ENCODE measurements at regions not wholly inside any gene's neighbourhood (a gene's known extent, or its start where the extent isn't known, plus 50 kb on each side); places are given as distances from the start of the nearest gene placed in this dataset.

DNA sequence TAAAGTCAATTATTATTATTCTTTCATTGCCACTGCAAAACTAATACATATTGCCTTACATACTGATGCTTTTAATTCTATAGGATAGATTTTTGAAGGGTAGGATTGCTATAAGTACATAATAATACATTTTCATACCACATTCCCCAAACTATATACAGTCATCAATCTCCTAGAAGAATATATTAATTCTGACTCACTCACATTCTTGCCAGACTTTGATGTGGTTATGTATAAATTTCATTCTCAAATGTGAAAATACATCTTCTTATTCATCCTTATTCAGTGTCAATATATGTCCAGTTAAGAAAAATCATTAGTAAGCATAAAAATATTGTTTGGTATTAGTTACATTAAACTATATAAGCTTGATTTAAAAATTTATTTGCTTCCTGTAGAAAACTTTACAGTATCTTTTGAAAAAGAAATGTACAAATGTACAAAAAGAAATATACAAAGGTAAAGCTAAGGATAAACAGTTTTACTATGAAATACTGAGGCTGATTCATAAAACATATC lies 458.8 kb upstream of the CNTN5 start:
- H3K4me3 ChIP-seq (ENCODE audit: low read depth, low read length), result no peak overlapping the region
- intact Hi-C loops (cut with micrococcal nuclease; ENCODE audit: unreplicated experiment), result no loop called here
- no peaks in the 10 kb centered on the region for H3K27me3 ChIP-seq (replicated peaks; ENCODE audit: control insufficient read depth, insufficient read depth, low read length)
- H3K4me3 Mint-ChIP-seq (ENCODE audit: unreplicated experiment), result no peak overlapping the region
- no TSS peak for BruUV-seq (replicated peaks)
- H3K4me1 Mint-ChIP-seq (ENCODE audit: low read depth, unreplicated experiment), result no peaks in the 10 kb centered on the region
- ChIA-PET CTCF (no interaction called here), POLR2A (no interaction called here)
- no peak overlapping the region for H3K27ac Mint-ChIP-seq (ENCODE audit: unreplicated experiment)
- no peak for DNase-seq
- TF ChIP-seq, protein P1, sequence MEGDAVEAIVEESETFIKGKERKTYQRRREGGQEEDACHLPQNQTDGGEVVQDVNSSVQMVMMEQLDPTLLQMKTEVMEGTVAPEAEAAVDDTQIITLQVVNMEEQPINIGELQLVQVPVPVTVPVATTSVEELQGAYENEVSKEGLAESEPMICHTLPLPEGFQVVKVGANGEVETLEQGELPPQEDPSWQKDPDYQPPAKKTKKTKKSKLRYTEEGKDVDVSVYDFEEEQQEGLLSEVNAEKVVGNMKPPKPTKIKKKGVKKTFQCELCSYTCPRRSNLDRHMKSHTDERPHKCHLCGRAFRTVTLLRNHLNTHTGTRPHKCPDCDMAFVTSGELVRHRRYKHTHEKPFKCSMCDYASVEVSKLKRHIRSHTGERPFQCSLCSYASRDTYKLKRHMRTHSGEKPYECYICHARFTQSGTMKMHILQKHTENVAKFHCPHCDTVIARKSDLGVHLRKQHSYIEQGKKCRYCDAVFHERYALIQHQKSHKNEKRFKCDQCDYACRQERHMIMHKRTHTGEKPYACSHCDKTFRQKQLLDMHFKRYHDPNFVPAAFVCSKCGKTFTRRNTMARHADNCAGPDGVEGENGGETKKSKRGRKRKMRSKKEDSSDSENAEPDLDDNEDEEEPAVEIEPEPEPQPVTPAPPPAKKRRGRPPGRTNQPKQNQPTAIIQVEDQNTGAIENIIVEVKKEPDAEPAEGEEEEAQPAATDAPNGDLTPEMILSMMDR (IDR thresholded peaks at IDR 0.05; ENCODE audit: insufficient read depth in 1 of 2, low read depth in 1 of 2, low read length in 1 of 2, severe bottlenecking in 1 of 2, unreplicated experiment in 1 of 2), result no peak
- H3K9me3 Mint-ChIP-seq (ENCODE audit: unreplicated experiment), result no peaks in the 10 kb centered on the region
- no peaks in the 10 kb centered on the region for H3K36me3 Mint-ChIP-seq (ENCODE audit: insufficient read depth, unreplicated experiment)
- no peaks in the 10 kb centered on the region for H3K9me3 ChIP-seq
- no peaks in the 10 kb centered on the region for H3K4me1 ChIP-seq
- H3K27me3 Mint-ChIP-seq (ENCODE audit: insufficient read depth, unreplicated experiment), result peaks cover 9% of the 10 kb centered on the region
- H3K36me3 ChIP-seq (ENCODE audit: control insufficient read depth, insufficient read depth, low read length), result no peaks in the 10 kb centered on the region

DNA sequence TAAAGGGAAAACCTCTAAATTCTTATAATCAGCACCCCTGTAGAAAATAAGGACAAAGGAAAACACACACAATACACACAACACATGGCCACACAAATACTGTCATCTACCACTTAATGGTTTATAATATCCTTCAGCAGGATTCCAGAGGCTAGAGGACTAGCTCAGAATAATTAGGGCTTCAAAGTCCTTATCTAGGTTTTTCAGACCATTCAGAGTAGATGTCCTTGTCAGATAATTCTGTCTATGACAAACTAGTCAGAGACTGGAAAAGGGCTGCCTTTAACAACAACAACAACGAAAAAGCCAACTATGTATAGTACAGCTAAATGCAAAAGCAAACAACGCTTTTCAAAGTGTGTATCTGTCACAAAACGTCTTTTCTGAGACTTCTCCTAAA lies 456.5 kb upstream of the CNTN5 start:
- Mint-ChIP-seq H3K27ac (ENCODE audit: unreplicated experiment) (no peak overlapping the region), H3K4me3 (ENCODE audit: unreplicated experiment) (no peak overlapping the region), H3K4me1 (ENCODE audit: low read depth, unreplicated experiment) (no peaks in the 10 kb centered on the region), H3K9me3 (ENCODE audit: unreplicated experiment) (peaks cover 5% of the 10 kb centered on the region), H3K36me3 (ENCODE audit: insufficient read depth, unreplicated experiment) (no peaks in the 10 kb centered on the region), H3K27me3 (ENCODE audit: insufficient read depth, unreplicated experiment) (peaks cover 5% of the 10 kb centered on the region)
- Histone ChIP-seq H3K27me3 (replicated peaks; ENCODE audit: control insufficient read depth, insufficient read depth, low read length) (no peaks in the 10 kb centered on the region), H3K9me3 (no peaks in the 10 kb centered on the region), H3K4me1 (no peaks in the 10 kb centered on the region), H3K4me3 (ENCODE audit: low read depth, low read length) (no peak overlapping the region), H3K36me3 (ENCODE audit: control insufficient read depth, insufficient read depth, low read length) (no peaks in the 10 kb centered on the region)
- intact Hi-C loops (cut with micrococcal nuclease; ENCODE audit: unreplicated experiment), result no loop called here
- ChIA-PET POLR2A (no interaction called here), CTCF (no interaction called here)
- no TSS peak for BruUV-seq (replicated peaks)
- no peak for DNase-seq
- TF ChIP-seq, protein P1 (IDR thresholded peaks at IDR 0.05; ENCODE audit: insufficient read depth in 1 of 2, low read depth in 1 of 2, low read length in 1 of 2, severe bottlenecking in 1 of 2, unreplicated experiment in 1 of 2), result no peak

DNA sequence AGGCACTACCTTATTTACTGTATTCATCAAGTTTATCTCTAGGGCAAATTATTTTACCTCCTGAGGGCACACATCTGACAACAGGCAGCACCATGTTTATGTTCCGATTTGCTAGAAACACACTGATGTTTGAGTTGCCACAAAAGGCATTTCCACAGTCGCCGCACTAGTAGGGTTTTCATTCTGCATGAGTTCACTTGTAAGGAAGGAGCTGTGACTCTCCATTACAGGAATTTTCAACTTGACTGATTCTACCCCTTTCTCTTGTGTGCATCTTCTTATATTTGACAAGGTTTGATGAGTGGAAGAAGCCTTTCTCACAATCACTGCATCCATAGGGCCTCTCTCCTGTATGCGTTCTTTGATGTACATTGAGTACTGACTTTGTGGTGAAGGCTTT lies 455.9 kb upstream of the CNTN5 start:
- H3K4me3 Mint-ChIP-seq (ENCODE audit: unreplicated experiment), result no peak overlapping the region
- Histone ChIP-seq H3K36me3 (ENCODE audit: control insufficient read depth, insufficient read depth, low read length) (no peaks in the 10 kb centered on the region), H3K4me1 (no peaks in the 10 kb centered on the region), H3K4me3 (ENCODE audit: low read depth, low read length) (no peak overlapping the region), H3K27me3 (replicated peaks; ENCODE audit: control insufficient read depth, insufficient read depth, low read length) (no peaks in the 10 kb centered on the region), H3K9me3 (no peaks in the 10 kb centered on the region)
- no peaks in the 10 kb centered on the region for H3K36me3 Mint-ChIP-seq (ENCODE audit: insufficient read depth, unreplicated experiment)
- H3K4me1 Mint-ChIP-seq (ENCODE audit: low read depth, unreplicated experiment), result no peaks in the 10 kb centered on the region
- peaks cover 5% of the 10 kb centered on the region for H3K9me3 Mint-ChIP-seq (ENCODE audit: unreplicated experiment)
- TF ChIP-seq, protein P1 (IDR thresholded peaks at IDR 0.05; ENCODE audit: insufficient read depth in 1 of 2, low read depth in 1 of 2, low read length in 1 of 2, severe bottlenecking in 1 of 2, unreplicated experiment in 1 of 2), result no peak
- CTCF ChIA-PET, result no interaction called here
- POLR2A ChIA-PET, result no interaction called here
- no TSS peak for BruUV-seq (replicated peaks)
- intact Hi-C loops (cut with micrococcal nuclease; ENCODE audit: unreplicated experiment), result no loop called here
- H3K27ac Mint-ChIP-seq (ENCODE audit: unreplicated experiment), result no peak overlapping the region
- H3K27me3 Mint-ChIP-seq (ENCODE audit: insufficient read depth, unreplicated experiment), result peaks cover 5% of the 10 kb centered on the region
- no peak for DNase-seq
